ENCODE measurements at regions not wholly inside any gene's neighbourhood (a gene's known extent, or its start where the extent isn't known, plus 50 kb on each side); places are given as distances from the start of the nearest gene placed in this dataset.

DNA sequence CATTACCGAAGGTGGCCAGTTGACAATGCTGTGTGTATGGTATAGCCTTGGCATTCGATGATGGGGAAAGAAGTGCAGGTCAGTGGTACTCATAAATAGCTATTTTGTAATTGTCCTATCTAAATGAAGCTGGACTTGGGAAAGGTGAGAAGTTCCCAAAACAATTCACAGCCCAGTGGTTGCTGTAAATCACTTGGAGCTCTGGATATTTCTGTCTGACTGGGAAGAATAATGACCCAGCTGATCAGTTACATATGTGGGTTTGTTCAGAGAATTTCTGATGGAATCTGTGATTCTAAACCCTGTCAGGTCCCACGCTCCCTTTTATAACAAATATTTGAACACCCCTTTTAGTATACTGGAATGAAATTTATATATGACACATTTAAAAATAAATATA is 133.9 kb upstream of the PFN2 start:
- intact Hi-C loops (cut with micrococcal nuclease), result no loop called here
- Histone ChIP-seq H2AFZ (ENCODE audit: insufficient read depth, low read depth, low read length, poor library complexity, severe bottlenecking) (no peak overlapping the region), H3K36me3 (replicated peaks in 1 of 2; ENCODE audit: control extremely low read depth in 1 of 2, control insufficient read depth in 1 of 2, extremely low read depth in 1 of 2, insufficient read depth in 2 of 2, low read length in 1 of 2) (no peaks in the 10 kb centered on the region), H3K79me2 (ENCODE audit: control insufficient read depth, insufficient read depth, low read length) (no peaks in the 10 kb centered on the region), H3K27ac (ENCODE audit: low read length in 2 of 2) (no peak overlapping the region), H3K9me3 (ENCODE audit: control extremely low read depth in 1 of 3, control insufficient read depth in 2 of 3, insufficient read depth in 1 of 3, low read length in 2 of 3) (no peaks in the 10 kb centered on the region), H3K4me3 (ENCODE audit: control extremely low read depth in 1 of 5, extremely low read depth in 1 of 5, insufficient read depth in 1 of 5, low read depth in 2 of 5, low read length in 4 of 5) (no peak overlapping the region), H4K20me1 (ENCODE audit: control insufficient read depth, insufficient read depth, low read length, poor library complexity, severe bottlenecking) (no peaks in the 10 kb centered on the region), H3K9ac (ENCODE audit: low read length) (no peak overlapping the region), H3K4me1 (ENCODE audit: control insufficient read depth in 2 of 2, insufficient read depth in 2 of 2, low read length in 2 of 2) (no peaks in the 10 kb centered on the region), H3K27me3 (replicated peaks in 1 of 4; ENCODE audit: control extremely low read depth in 1 of 4, control insufficient read depth in 3 of 4, insufficient read depth in 4 of 4, low read length in 3 of 4) (no peaks in the 10 kb centered on the region), H3K4me2 (replicated peaks; ENCODE audit: low read depth, low read length, poor library complexity, severe bottlenecking) (no peak overlapping the region)
- no peak overlapping the region for H3K4me3 Mint-ChIP-seq
- peaks cover 2% of the 10 kb centered on the region for H3K9me3 Mint-ChIP-seq (ENCODE audit: insufficient read depth)
- H3K27me3 Mint-ChIP-seq, result peaks cover 5% of the 10 kb centered on the region
- POLR2A ChIA-PET, result no interaction called here
- no peak for TF ChIP-seq EZH2 (IDR thresholded peaks at IDR 0.05; ENCODE audit: borderline replicate concordance, insufficient read depth, low read depth, low read length, poor library complexity, severe bottlenecking)
- TF ChIP-seq, protein P1, sequence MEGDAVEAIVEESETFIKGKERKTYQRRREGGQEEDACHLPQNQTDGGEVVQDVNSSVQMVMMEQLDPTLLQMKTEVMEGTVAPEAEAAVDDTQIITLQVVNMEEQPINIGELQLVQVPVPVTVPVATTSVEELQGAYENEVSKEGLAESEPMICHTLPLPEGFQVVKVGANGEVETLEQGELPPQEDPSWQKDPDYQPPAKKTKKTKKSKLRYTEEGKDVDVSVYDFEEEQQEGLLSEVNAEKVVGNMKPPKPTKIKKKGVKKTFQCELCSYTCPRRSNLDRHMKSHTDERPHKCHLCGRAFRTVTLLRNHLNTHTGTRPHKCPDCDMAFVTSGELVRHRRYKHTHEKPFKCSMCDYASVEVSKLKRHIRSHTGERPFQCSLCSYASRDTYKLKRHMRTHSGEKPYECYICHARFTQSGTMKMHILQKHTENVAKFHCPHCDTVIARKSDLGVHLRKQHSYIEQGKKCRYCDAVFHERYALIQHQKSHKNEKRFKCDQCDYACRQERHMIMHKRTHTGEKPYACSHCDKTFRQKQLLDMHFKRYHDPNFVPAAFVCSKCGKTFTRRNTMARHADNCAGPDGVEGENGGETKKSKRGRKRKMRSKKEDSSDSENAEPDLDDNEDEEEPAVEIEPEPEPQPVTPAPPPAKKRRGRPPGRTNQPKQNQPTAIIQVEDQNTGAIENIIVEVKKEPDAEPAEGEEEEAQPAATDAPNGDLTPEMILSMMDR (IDR thresholded peaks at IDR 0.05), result no peak
- H3K4me1 Mint-ChIP-seq, result no peaks in the 10 kb centered on the region
- DNase-seq (no peak), ATAC-seq (ENCODE audit: low read depth) (no peak)
- H3K27ac Mint-ChIP-seq, result no peak overlapping the region
- 86% methylated on average over 1 of the region's 3 CpGs for WGBS (ENCODE audit: insufficient coverage)
- CTCF ChIA-PET, result no interaction called here

DNA sequence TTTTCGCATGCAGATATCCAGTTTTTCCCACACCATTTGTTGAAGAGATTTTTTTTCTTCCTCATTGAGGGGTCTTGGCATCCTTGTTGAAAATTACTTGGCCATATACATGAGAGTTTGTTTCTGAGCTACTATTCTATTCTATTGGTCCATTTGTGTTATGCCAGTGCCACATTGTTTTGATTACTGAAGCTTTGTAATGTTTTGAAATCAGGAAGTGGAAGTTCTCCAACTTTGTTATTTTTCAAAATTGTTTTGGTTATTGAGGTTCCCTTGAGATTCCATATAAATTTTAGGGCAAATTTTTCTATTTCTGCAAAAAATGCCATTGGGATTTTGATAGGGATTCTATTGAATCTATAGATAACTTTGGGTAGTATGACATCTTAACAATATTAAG is 130.3 kb upstream of the PFN2 start:
- H3K36me3 ChIP-seq (replicated peaks in 1 of 2; ENCODE audit: control extremely low read depth in 1 of 2, control insufficient read depth in 1 of 2, extremely low read depth in 1 of 2, insufficient read depth in 2 of 2, low read length in 1 of 2), result no peaks in the 10 kb centered on the region
- Mint-ChIP-seq H3K27me3 (peaks cover 5% of the 10 kb centered on the region), H3K4me1 (no peaks in the 10 kb centered on the region), H3K4me3 (no peak overlapping the region), H3K27ac (no peak overlapping the region), H3K9me3 (ENCODE audit: insufficient read depth) (peaks cover 2% of the 10 kb centered on the region)
- WGBS (ENCODE audit: insufficient coverage), result no CpG with 5 or more reads among the region's 1 CpG
- H3K27ac ChIP-seq (ENCODE audit: low read length in 2 of 2), result no peak overlapping the region
- no peak overlapping the region for H2AFZ ChIP-seq (ENCODE audit: insufficient read depth, low read depth, low read length, poor library complexity, severe bottlenecking)
- no peaks in the 10 kb centered on the region for H3K79me2 ChIP-seq (ENCODE audit: control insufficient read depth, insufficient read depth, low read length)
- DNase-seq (no peak), ATAC-seq (ENCODE audit: low read depth) (no peak)
- no peaks in the 10 kb centered on the region for H3K27me3 ChIP-seq (replicated peaks in 1 of 4; ENCODE audit: control extremely low read depth in 1 of 4, control insufficient read depth in 3 of 4, insufficient read depth in 4 of 4, low read length in 3 of 4)
- TF ChIP-seq EZH2 (IDR thresholded peaks at IDR 0.05; ENCODE audit: borderline replicate concordance, insufficient read depth, low read depth, low read length, poor library complexity, severe bottlenecking), result no peak
- TF ChIP-seq, protein P1 (IDR thresholded peaks at IDR 0.05), result no peak
- intact Hi-C loops (cut with micrococcal nuclease), result no loop called here
- ChIA-PET CTCF (no interaction called here), POLR2A (no interaction called here)
- no peak overlapping the region for H3K4me2 ChIP-seq (replicated peaks; ENCODE audit: low read depth, low read length, poor library complexity, severe bottlenecking)
- H4K20me1 ChIP-seq (ENCODE audit: control insufficient read depth, insufficient read depth, low read length, poor library complexity, severe bottlenecking), result no peaks in the 10 kb centered on the region
- H3K9me3 ChIP-seq (ENCODE audit: control extremely low read depth in 1 of 3, control insufficient read depth in 2 of 3, insufficient read depth in 1 of 3, low read length in 2 of 3), result no peaks in the 10 kb centered on the region
- H3K9ac ChIP-seq (ENCODE audit: low read length), result no peak overlapping the region
- no peaks in the 10 kb centered on the region for H3K4me1 ChIP-seq (ENCODE audit: control insufficient read depth in 2 of 2, insufficient read depth in 2 of 2, low read length in 2 of 2)
- H3K4me3 ChIP-seq (ENCODE audit: control extremely low read depth in 1 of 5, extremely low read depth in 1 of 5, insufficient read depth in 1 of 5, low read depth in 2 of 5, low read length in 4 of 5), result no peak overlapping the region
